Adrenal gland (tissue), 9 donors: ENCODE measurements at regions not wholly inside any gene's neighbourhood (a gene's known extent, or its start where the extent isn't known, plus 50 kb on each side); places are given as distances from the start of the nearest gene placed in this dataset.
A peak's percentile ranks its signal among the peaks of the same experiment; 100 is the strongest.

Source experiments
- DNase-seq, 7 donors: peaks; one replicate each; pipeline ENCODE4 v3.0.0-alpha.2; 2019 to 2020
- H3K27ac ChIP-seq, 5 donors: fragments of 200-600 bp; sonication (generic) in 4 of 5; 1 replicate in 3 of 5; 2 replicates in 2 of 5; pipeline versions ENCODE4 v1.5.1 to v1.8.0; 2016 to 2020; ENCODE audit warnings: mild to moderate bottlenecking in 1 of 5
- H3K27me3 ChIP-seq: fragments of 200-600 bp; 2 replicates; pipeline ENCODE4 v1.8.0; 2021
- H3K36me3 ChIP-seq, 2 donors: fragments of 200-600 bp; replicated peaks in 1 of 2; 1 replicate in 1 of 2; 2 replicates in 1 of 2; pipeline versions ENCODE4 v1.5.1 to v1.8.0; 2018 to 2022
- H3K4me1 ChIP-seq, 2 donors: fragments of 200-600 bp; replicated peaks in 1 of 2; 1 replicate in 1 of 2; 2 replicates in 1 of 2; pipeline versions ENCODE4 v1.5.1 to v1.8.0; 2018 to 2021
- H3K4me3 ChIP-seq, 4 donors: fragments of 200-600 bp; sonication (generic) in 3 of 4; one replicate each; pipeline ENCODE4 v1.5.1; 2016 to 2018
- H3K9me3 ChIP-seq, 3 donors: fragments of 200-600 bp; sonication (generic) in 1 of 3; replicated peaks in 1 of 3; 1 replicate in 2 of 3; 2 replicates in 1 of 3; pipeline versions ENCODE4 v1.5.1 to v1.8.0; 2016 to 2021
- CTCF ChIP-seq, 6 experiments: fragments of 450-650 bp in 4 of 6; fragments of 200-600 bp in 2 of 6; sonication (generic) in 1 of 6; IDR thresholded peaks; 1 replicate in 5 of 6; 2 replicates in 1 of 6; pipeline versions ENCODE4 v1.5.1 to v1.8.0; 2016 to 2021; ENCODE audit warnings: antibody characterized with exemption in 6 of 6, mild to moderate bottlenecking in 2 of 6, moderate library complexity in 1 of 6
- POLR2A ChIP-seq, 2 donors: fragments of 450-650 bp; IDR thresholded peaks; one replicate each; pipeline ENCODE4 v1.6.1; 2017; ENCODE audit warnings: antibody characterized with exemption in 2 of 2, mild to moderate bottlenecking in 2 of 2, moderate library complexity in 1 of 2
- WGBS, 4 donors: extraction: QIAGEN DNeasy Blood & Tissue Kit in 2 of 4; methylation state at CpG; one replicate each; pipeline versions ENCODE4 v1.1.5 to v1.1.7; 2013 to 2017; 5-methylcytosine and 5-hydroxymethylcytosine counted together
- intact Hi-C, 2 donors: fragments of 100-400 bp; cut with DNase I; formaldehyde crosslinking; loops; one replicate each; pipeline versions ENCODE4 v1.14.1 to v1.15.0; 2022 to 2023
- donor health status: healthy with polysubstance abuse.
- donor health status: Bipolar disorder and iron deficiency.
- donor health status: DM: yes; HTN: yes; CAD: no.
- donor health status: DM: no; HTN: no; CAD: no.
- donor health status: DM: no; HTN: no; CAD: no.

DNA sequence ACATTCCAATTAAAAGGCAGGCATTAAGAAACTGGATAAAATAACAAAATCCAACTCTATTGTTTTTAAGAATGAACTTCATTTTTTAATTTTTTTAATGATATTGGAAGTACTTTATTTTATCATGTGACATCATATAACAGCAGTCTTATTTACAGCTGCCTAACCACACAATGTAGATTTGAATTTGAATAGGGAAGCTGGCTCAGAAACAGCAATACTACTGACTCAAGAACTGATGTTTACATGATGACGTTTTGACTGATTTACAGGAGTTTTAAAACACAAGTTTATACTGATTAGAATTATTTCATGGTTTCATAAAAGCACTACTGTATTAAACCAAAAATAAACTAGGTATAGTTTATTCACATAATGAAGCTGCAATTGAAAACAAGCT, 348.7 kb upstream of the NR5A2 start:
- Histone ChIP-seq H3K27ac (no peak overlapping the region), H3K4me1 (no peaks in the 10 kb centered on the region), H3K36me3 (no peaks in the 10 kb centered on the region), H3K9me3 (no peaks in the 10 kb centered on the region), H3K4me3 (no peak overlapping the region), H3K27me3 (peaks cover 5% of the 10 kb centered on the region)
- no peak for TF ChIP-seq POLR2A (IDR thresholded peaks at IDR 0.05)
- no peak for TF ChIP-seq CTCF (IDR thresholded peaks at IDR 0.05)
- intact Hi-C loops, result no loop called here
- WGBS, 4 donors, result 29 to 37% (median 32%) methylated on average over 1 of the region's 1 CpG
- no peak for DNase-seq

GRCh38 chr1:199682081-199682480, 345.4 kb upstream of the NR5A2 start:
- H3K27ac ChIP-seq, result no peak overlapping the region
- no peaks in the 10 kb centered on the region for H3K9me3 ChIP-seq
- H3K36me3 ChIP-seq, result no peaks in the 10 kb centered on the region
- intact Hi-C loops, result loop anchor here in 1 of 2 donors (10.0 kb wide), 1 partner anchor 803 kb away; no protein-coding TSS in a partner anchor
- H3K4me1 ChIP-seq, result no peaks in the 10 kb centered on the region
- TF ChIP-seq CTCF (IDR thresholded peaks at IDR 0.05), result no peak
- TF ChIP-seq POLR2A (IDR thresholded peaks at IDR 0.05), result no peak
- H3K27me3 ChIP-seq, result no peaks in the 10 kb centered on the region
- no peak overlapping the region for H3K4me3 ChIP-seq
- no peak for DNase-seq

- intact Hi-C loops, result loop anchor here in 1 of 2 donors (10.0 kb wide), 1 partner anchor 800 kb away; no protein-coding TSS in a partner anchor
- peak; percentile 13 to 54 (median 22) for DNase-seq
- no peak for TF ChIP-seq POLR2A (IDR thresholded peaks at IDR 0.05)
- TF ChIP-seq CTCF (IDR thresholded peaks at IDR 0.05), result peak; percentile 50 to 78 (median 68)
- Histone ChIP-seq H3K27ac (no peak overlapping the region), H3K9me3 (no peaks in the 10 kb centered on the region), H3K4me3 (no peak overlapping the region), H3K27me3 (no peaks in the 10 kb centered on the region), H3K4me1 (no peaks in the 10 kb centered on the region), H3K36me3 (no peaks in the 10 kb centered on the region)
- WGBS, 4 donors, result 72 to 83% (median 81%) methylated on average over 1 of the region's 1 CpG
Measured at GRCh38 chr1:199684686-199685273, 342.7 kb upstream of the NR5A2 start.

- TF ChIP-seq CTCF (IDR thresholded peaks at IDR 0.05) (no peak), POLR2A (IDR thresholded peaks at IDR 0.05) (no peak)
- DNase-seq, result no peak
- Histone ChIP-seq H3K27ac (no peak overlapping the region), H3K36me3 (no peaks in the 10 kb centered on the region), H3K4me1 (no peaks in the 10 kb centered on the region), H3K27me3 (no peaks in the 10 kb centered on the region), H3K4me3 (no peak overlapping the region), H3K9me3 (no peaks in the 10 kb centered on the region)
- 33 to 49% (median 40%) methylated on average over 2 of the region's 2 CpGs for WGBS, 4 donors
- intact Hi-C loops, result loop anchor here in 1 of 2 donors (10.0 kb wide), 1 partner anchor 799 kb away; no protein-coding TSS in a partner anchor
Measured at GRCh38 chr1:199685369-199685768, 342.1 kb upstream of the NR5A2 start.
